CD4-positive, alpha-beta memory T cell (primary cell): ENCODE measurements at regions not wholly inside any gene's neighbourhood (a gene's known extent, or its start where the extent isn't known, plus 50 kb on each side); places are given as distances from the start of the nearest gene placed in this dataset.
A peak's percentile ranks its signal among the peaks of the same experiment; 100 is the strongest.

Experiments
- CTCF ChIA-PET: fragments of 350-600 bp; sonication (Branson Sonifier 250); formaldehyde crosslinking; loops from one replicate; lab custom pipeline; 2021; ENCODE audit warnings: inconsistent platforms; ENCODE audit not compliant: partially characterized antibody; lab: Charles Lee
- POLR2A ChIA-PET: fragments of 350-600 bp; sonication (Branson Sonifier 250); formaldehyde crosslinking; loops from one replicate; lab custom pipeline; 2021; ENCODE audit not compliant: partially characterized antibody; lab: Charles Lee
- DNase-seq, 5 donors: peaks; one replicate each; pipeline versions ENCODE4 v3.0.0 to v3.0.0-alpha.2; 2020 to 2022; ENCODE audit warnings: mixed read lengths in 1 of 5
- H3K27ac ChIP-seq: one replicate; pipeline ENCODE4 v1.7.0; 2013; ENCODE audit warnings: low read depth, low read length
- H3K27me3 ChIP-seq: 2 replicates; pipeline ENCODE4 v1.7.0; 2013; ENCODE audit warnings: mild to moderate bottlenecking, low read length, moderate library complexity; ENCODE audit not compliant: insufficient read depth
- H3K36me3 ChIP-seq: 2 replicates; pipeline ENCODE4 v1.7.0; 2013; ENCODE audit warnings: mild to moderate bottlenecking, low read length, moderate library complexity; ENCODE audit not compliant: insufficient read depth
- H3K4me1 ChIP-seq: 2 replicates; pipeline ENCODE4 v1.7.0; 2013; ENCODE audit warnings: mild to moderate bottlenecking, low read length, moderate library complexity; ENCODE audit not compliant: insufficient read depth
- H3K4me3 ChIP-seq, 2 donors: one replicate each; pipeline ENCODE4 v1.7.0; 2013; ENCODE audit warnings: low read length in 2 of 2, mild to moderate bottlenecking in 1 of 2
- H3K9me3 ChIP-seq, 2 donors: one replicate each; pipeline ENCODE4 v1.7.0; 2013; ENCODE audit warnings: low read length in 2 of 2, control low read depth in 1 of 2; ENCODE audit not compliant: control insufficient read depth in 1 of 2
- H3K27ac Mint-ChIP-seq, 7 donors: one replicate each; pipeline ENCODE4 v1.8.0; 2020 to 2021; ENCODE audit warnings: mixed read lengths in 7 of 7, mild to moderate bottlenecking in 6 of 7, inconsistent platforms in 3 of 7, moderate library complexity in 3 of 7
- H3K27me3 Mint-ChIP-seq, 2 donors: one replicate each; pipeline ENCODE4 v1.8.0; 2020 to 2021; ENCODE audit warnings: mixed read lengths in 2 of 2
- H3K36me3 Mint-ChIP-seq, 2 donors: one replicate each; pipeline ENCODE4 v1.8.0; 2020 to 2021; ENCODE audit warnings: mixed read lengths in 2 of 2, inconsistent platforms in 1 of 2, mild to moderate bottlenecking in 1 of 2
- H3K4me1 Mint-ChIP-seq, 4 donors: one replicate each; pipeline ENCODE4 v1.8.0; 2020 to 2021; ENCODE audit warnings: mixed read lengths in 4 of 4, mild to moderate bottlenecking in 1 of 4
- H3K4me3 Mint-ChIP-seq, 8 donors: one replicate each; pipeline ENCODE4 v1.8.0; 2020 to 2021; ENCODE audit warnings: mixed read lengths in 8 of 8, mild to moderate bottlenecking in 7 of 8, moderate library complexity in 6 of 8, inconsistent platforms in 3 of 8
- H3K9me3 Mint-ChIP-seq, 8 donors: one replicate each; pipeline ENCODE4 v1.8.0; 2020 to 2021; ENCODE audit warnings: mixed read lengths in 8 of 8, mild to moderate bottlenecking in 5 of 8, inconsistent platforms in 3 of 8, moderate library complexity in 1 of 8
- intact Hi-C: fragments of 100-400 bp; cut with micrococcal nuclease; formaldehyde crosslinking; loops from one replicate; pipeline ENCODE4 v1.15.1; 2023

GRCh38 chrX:54615109-54615508 lies 85.1 kb downstream of the GNL3L start:
- no peaks in the 10 kb centered on the region for H3K27me3 ChIP-seq
- Mint-ChIP-seq H3K27me3 (no peaks in the 10 kb centered on the region), H3K4me1 (no peaks in the 10 kb centered on the region), H3K27ac (no peak overlapping the region), H3K4me3 (no peak overlapping the region), H3K9me3 (peaks cover 0 to 37% (median 29%) of the 10 kb centered on the region in 8 donors), H3K36me3 (peaks cover 23 to 24% of the 10 kb centered on the region in 2 donors)
- CTCF ChIA-PET: no interaction called here
- H3K4me1 ChIP-seq: no peaks in the 10 kb centered on the region
- intact Hi-C loops: no loop called here
- H3K36me3 ChIP-seq: no peaks in the 10 kb centered on the region
- H3K27ac ChIP-seq: no peak overlapping the region
- POLR2A ChIA-PET: no interaction called here
- DNase-seq: no peak
- H3K4me3 ChIP-seq: no peak overlapping the region
- H3K9me3 ChIP-seq: no peaks in the 10 kb centered on the region

GRCh38 chrX:54633641-54634040 lies 103.6 kb downstream of the GNL3L start:
- DNase-seq: no peak
- ChIA-PET POLR2A (interaction anchor here (3.2 kb wide), 1 partner anchor 104 kb away, joined by 7 read pairs; the partner anchor contains the start of gene GNL3L), CTCF (no interaction called here)
- no peak overlapping the region for H3K4me3 ChIP-seq
- Mint-ChIP-seq H3K36me3 (peaks cover 1 to 8% of the 10 kb centered on the region in 2 donors), H3K4me3 (no peak overlapping the region), H3K27me3 (no peaks in the 10 kb centered on the region), H3K4me1 (peaks cover 0 to 2% (median 0%) of the 10 kb centered on the region in 4 donors), H3K9me3 (peaks cover 3 to 36% (median 12%) of the 10 kb centered on the region in 8 donors), H3K27ac (no peak overlapping the region)
- no peak overlapping the region for H3K27ac ChIP-seq
- H3K4me1 ChIP-seq: peaks cover under 1% of the 10 kb centered on the region
- no peaks in the 10 kb centered on the region for H3K27me3 ChIP-seq
- intact Hi-C loops: loop anchor here (10.0 kb wide), 1 partner anchor 949 kb away; the partner anchor contains the start of gene HUWE1
- H3K9me3 ChIP-seq: no peaks in the 10 kb centered on the region
- H3K36me3 ChIP-seq: no peaks in the 10 kb centered on the region

- Mint-ChIP-seq H3K27ac (peak overlapping the region; percentile 98 to 100 (median 99)), H3K4me3 (peak overlapping the region; percentile 89 to 96 (median 94)), H3K4me1 (peaks cover 2 to 23% (median 9%) of the 10 kb centered on the region in 4 donors), H3K36me3 (peaks cover 6 to 8% of the 10 kb centered on the region in 2 donors), H3K27me3 (no peaks in the 10 kb centered on the region), H3K9me3 (peaks cover 2 to 12% (median 6%) of the 10 kb centered on the region in 8 donors)
- ChIA-PET POLR2A (interaction anchor here (0.9 to 3.4 kb wide), 18 partner anchors 10 to 1557 kb away, joined by 3 to 44 read pairs (median 9); partner anchors contain the start of genes APEX2, FAM120C, GNL3L and MAGED2), CTCF (interaction anchor here (0.7 to 1.9 kb wide), 8 partner anchors 148 to 850 kb away, joined by 3 to 9 read pairs (median 6); partner anchors contain the start of gene APEX2)
- Histone ChIP-seq H3K9me3 (no peaks in the 10 kb centered on the region), H3K27me3 (no peaks in the 10 kb centered on the region), H3K4me3 (peak overlapping the region in 1 of 2 donors; percentile 59), H3K27ac (peak overlapping the region; percentile 94), H3K36me3 (no peaks in the 10 kb centered on the region), H3K4me1 (peaks cover 12% of the 10 kb centered on the region)
- DNase-seq: no peak
- intact Hi-C loops: loop anchor here (1.0 to 10.0 kb wide), 8 partner anchors 109 to 954 kb away; partner anchors contain the start of genes APEX2, FAM120C, GNL3L and HUWE1
Measured at GRCh38 chrX:54639018-54639345, 109.0 kb downstream of the GNL3L start.

- H3K4me3 Mint-ChIP-seq: peak overlapping the region; percentile 89 to 96 (median 94)
- Histone ChIP-seq H3K27ac (peak overlapping the region; percentile 94), H3K4me3 (peak overlapping the region; percentile 57 to 59), H3K27me3 (no peaks in the 10 kb centered on the region), H3K36me3 (no peaks in the 10 kb centered on the region), H3K9me3 (no peaks in the 10 kb centered on the region), H3K4me1 (peaks cover 12% of the 10 kb centered on the region)
- H3K9me3 Mint-ChIP-seq: peaks cover 2 to 12% (median 6%) of the 10 kb centered on the region in 8 donors
- POLR2A ChIA-PET: interaction anchor here (0.9 to 3.4 kb wide), 21 partner anchors 10 to 1558 kb away, joined by 3 to 44 read pairs (median 5); partner anchors contain the start of genes APEX2, FAM120C, GNL3L and MAGED2
- intact Hi-C loops: loop anchor here (1.0 to 10.0 kb wide), 10 partner anchors 109 to 955 kb away; partner anchors contain the start of genes APEX2, FAM120C, GNL3L and HUWE1
- H3K36me3 Mint-ChIP-seq: peaks cover 6 to 8% of the 10 kb centered on the region in 2 donors
- CTCF ChIA-PET: interaction anchor here (0.7 to 1.9 kb wide), 9 partner anchors 147 to 1269 kb away, joined by 3 to 9 read pairs (median 5); partner anchors contain the start of gene APEX2
- H3K27ac Mint-ChIP-seq: peak overlapping the region; percentile 98 to 100 (median 99)
- DNase-seq: peak; percentile 86 to 97 (median 91)
- H3K4me1 Mint-ChIP-seq: peaks cover 2 to 23% (median 9%) of the 10 kb centered on the region in 4 donors
- no peaks in the 10 kb centered on the region for H3K27me3 Mint-ChIP-seq
Measured at GRCh38 chrX:54639346-54640102, 109.5 kb downstream of the GNL3L start.

- H3K27me3 ChIP-seq: no peaks in the 10 kb centered on the region
- Mint-ChIP-seq H3K4me3 (peak overlapping the region; percentile 89 to 96 (median 94)), H3K36me3 (peaks cover 5 to 6% of the 10 kb centered on the region in 2 donors), H3K27ac (peak overlapping the region; percentile 98 to 100 (median 99)), H3K9me3 (peaks cover 0 to 8% (median 3%) of the 10 kb centered on the region in 8 donors), H3K27me3 (no peaks in the 10 kb centered on the region), H3K4me1 (peaks cover 2 to 23% (median 9%) of the 10 kb centered on the region in 4 donors)
- peak overlapping the region in 1 of 2 donors; percentile 59 for H3K4me3 ChIP-seq
- peak overlapping the region; percentile 94 for H3K27ac ChIP-seq
- ChIA-PET CTCF (interaction anchor here (1.2 to 1.9 kb wide), 7 partner anchors 146 to 1269 kb away, joined by 3 to 9 read pairs (median 5); partner anchors contain the start of gene APEX2), POLR2A (interaction anchor here (0.9 to 3.4 kb wide), 16 partner anchors 110 to 1558 kb away, joined by 3 to 44 read pairs (median 10); partner anchors contain the start of genes APEX2, FAM120C, GNL3L and MAGED2)
- DNase-seq: no peak
- H3K4me1 ChIP-seq: peaks cover 12% of the 10 kb centered on the region
- no peaks in the 10 kb centered on the region for H3K36me3 ChIP-seq
- intact Hi-C loops: loop anchor here (1.0 kb wide), 2 partner anchors 147 to 168 kb away; no protein-coding TSS in a partner anchor
- H3K9me3 ChIP-seq: no peaks in the 10 kb centered on the region
Measured at GRCh38 chrX:54640103-54640690, 110.2 kb downstream of the GNL3L start.

- peak overlapping the region in 3 of 8 donors; percentile 8 to 15 (median 15) for H3K4me3 Mint-ChIP-seq
- Histone ChIP-seq H3K27me3 (no peaks in the 10 kb centered on the region), H3K27ac (peak overlapping the region; percentile 94), H3K36me3 (no peaks in the 10 kb centered on the region), H3K4me3 (no peak overlapping the region), H3K4me1 (peaks cover 12% of the 10 kb centered on the region), H3K9me3 (no peaks in the 10 kb centered on the region)
- H3K9me3 Mint-ChIP-seq: peaks cover 0 to 4% (median 1%) of the 10 kb centered on the region in 8 donors
- no peaks in the 10 kb centered on the region for H3K27me3 Mint-ChIP-seq
- intact Hi-C loops: loop anchor here (1.0 kb wide), 2 partner anchors 147 to 168 kb away; no protein-coding TSS in a partner anchor
- CTCF ChIA-PET: interaction anchor here (0.9 to 1.9 kb wide), 3 partner anchors 168 to 1268 kb away, joined by 3 to 5 read pairs (median 3); no protein-coding TSS in a partner anchor
- peak overlapping the region in 5 of 7 donors; percentile 35 to 100 (median 99) for H3K27ac Mint-ChIP-seq
- peaks cover under 1 to 6% of the 10 kb centered on the region in 2 donors for H3K36me3 Mint-ChIP-seq
- peak in 1 of 5 donors; percentile 25 for DNase-seq
- H3K4me1 Mint-ChIP-seq: peaks cover 2 to 23% (median 9%) of the 10 kb centered on the region in 4 donors
- POLR2A ChIA-PET: interaction anchor here (0.9 to 3.4 kb wide), 7 partner anchors 111 to 597 kb away, joined by 3 to 44 read pairs (median 21); partner anchors contain the start of genes FAM120C, GNL3L, MAGED2 and PHF8
Measured at GRCh38 chrX:54640736-54641135, 110.7 kb downstream of the GNL3L start.
